HG03060 (cell line): ENCODE measurements at regions not wholly inside any gene's neighbourhood (a gene's known extent, or its start where the extent isn't known, plus 50 kb on each side); places are given as distances from the start of the nearest gene placed in this dataset.

ENCODE experiments used
- ATAC-seq: cut with Tn5 transposase; IDR thresholded peaks from one replicate; pipeline ENCODE4 v1.9.1; 2021; ENCODE audit warnings: low read depth, moderate number of reproducible peaks; ENCODE audit not compliant: unreplicated experiment

DNA sequence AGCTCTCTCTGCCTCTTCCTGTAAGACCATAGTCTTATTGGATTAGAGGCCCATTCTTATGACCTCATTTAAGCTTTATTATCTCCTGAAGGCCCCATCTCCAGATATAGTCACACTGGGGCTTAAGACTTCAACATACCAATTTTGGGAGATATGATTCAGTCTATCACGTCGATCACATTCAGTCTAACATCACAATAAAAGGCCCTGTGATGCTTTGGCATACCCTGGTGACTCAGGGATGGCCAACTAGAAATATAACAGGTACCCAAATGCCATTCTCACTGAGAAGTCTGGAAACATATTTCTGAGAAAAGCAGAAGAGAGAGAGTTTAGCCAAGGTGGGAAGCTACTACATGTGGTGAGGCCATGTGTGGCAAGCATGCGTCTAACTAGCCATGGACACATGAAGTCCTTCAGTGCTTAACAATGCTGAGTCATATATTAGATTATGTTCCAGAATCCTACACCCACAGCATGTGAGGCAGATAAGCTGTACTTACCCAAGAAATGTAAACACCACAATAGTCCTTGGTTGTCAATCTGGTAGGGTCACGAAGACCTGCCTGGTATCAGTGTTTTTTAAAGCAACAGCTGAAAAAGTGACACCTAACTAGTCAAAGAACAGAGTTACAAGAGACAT is 485.1 kb downstream of the FOXO1 start:
- no peak for ATAC-seq

DNA sequence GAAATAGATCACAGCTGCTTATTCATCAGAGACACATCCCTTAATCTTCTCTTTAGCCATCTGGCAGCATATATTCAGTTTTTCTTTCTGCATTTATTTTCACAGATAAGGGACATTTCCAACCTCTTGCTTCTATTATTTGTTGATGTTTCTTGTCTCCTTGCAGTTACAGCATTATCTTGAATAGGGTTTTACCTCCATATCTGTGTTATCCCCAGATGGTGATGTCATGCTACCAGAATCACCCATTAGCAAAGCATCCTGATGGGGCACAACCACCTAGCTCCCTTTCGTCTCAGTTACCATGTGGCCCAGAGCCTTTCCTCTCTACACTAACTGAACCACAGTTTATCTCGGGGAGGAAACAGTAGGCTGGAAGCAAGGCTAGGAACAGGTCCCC is 483.9 kb downstream of the FOXO1 start:
- no peak for ATAC-seq

DNA sequence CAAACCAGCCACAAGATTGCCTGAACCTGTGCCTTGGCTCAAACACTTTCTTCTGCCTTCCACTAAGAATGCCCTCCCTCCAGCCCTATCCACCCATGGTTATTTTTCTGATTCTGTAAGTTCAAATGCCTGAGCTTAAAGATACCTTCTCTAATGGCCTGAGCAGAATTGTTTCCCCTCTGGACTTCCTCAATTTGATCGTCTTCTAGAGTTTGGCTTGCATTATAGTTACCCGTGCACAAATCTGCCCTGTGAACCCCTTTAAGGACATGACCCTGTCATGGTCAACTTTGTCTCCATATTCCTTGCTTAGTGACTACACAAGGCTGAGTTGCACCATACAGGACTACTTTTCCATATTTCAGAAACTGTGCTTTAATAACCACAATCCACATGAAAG is 481.0 kb downstream of the FOXO1 start:
- no peak for ATAC-seq

DNA sequence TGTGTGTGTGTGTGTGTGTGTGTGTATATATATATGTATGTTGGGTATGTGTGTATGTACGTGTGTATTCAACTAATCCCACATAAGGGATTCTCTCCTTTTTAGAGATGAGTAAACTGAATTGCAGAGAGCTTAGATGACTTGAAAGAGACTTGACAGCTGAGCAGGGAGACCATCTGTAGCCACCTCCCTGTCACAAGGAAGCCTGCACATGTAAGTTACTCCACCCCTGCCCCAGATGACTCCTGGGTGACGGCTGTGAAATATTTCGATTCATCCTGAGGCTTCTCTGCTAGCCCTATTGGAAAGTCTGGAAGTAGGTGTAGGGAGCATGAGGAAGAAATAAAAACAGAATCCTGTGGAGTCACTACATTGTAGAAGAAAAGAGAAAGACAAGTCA is 480.4 kb downstream of the FOXO1 start:
- ATAC-seq: no peak

DNA sequence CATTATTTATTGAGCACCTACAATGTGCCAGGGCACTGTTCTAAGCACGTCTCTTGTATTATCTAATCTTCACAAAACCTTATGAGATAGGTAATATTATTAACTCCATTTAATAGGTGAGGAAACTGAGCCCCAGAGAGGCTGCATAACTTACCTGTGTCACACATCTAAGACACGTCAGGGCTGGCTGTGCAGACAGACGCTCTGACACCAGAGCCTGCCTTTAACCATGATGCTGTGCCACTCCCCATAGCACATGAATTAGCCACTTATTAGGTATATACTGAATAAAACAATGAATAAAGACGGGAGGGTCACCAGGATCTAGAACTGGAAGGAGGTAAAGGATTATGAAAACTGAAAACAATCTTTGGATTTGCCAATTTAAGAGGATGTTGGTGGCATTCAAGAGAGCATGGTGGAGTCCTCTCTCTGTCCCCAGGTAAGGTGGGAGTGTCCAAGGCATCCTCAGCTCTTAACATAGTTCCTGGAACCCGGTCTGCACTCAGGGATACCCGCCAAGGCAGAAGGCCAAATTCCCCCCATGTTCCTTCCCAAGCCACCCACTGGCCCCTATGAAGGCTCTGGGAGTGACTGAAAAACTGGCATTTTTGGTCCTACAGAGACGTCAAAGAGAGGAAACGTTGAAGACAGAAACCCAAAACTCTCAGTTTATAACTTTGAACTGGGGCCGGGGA is 479.7 kb downstream of the FOXO1 start:
- no peak for ATAC-seq

DNA sequence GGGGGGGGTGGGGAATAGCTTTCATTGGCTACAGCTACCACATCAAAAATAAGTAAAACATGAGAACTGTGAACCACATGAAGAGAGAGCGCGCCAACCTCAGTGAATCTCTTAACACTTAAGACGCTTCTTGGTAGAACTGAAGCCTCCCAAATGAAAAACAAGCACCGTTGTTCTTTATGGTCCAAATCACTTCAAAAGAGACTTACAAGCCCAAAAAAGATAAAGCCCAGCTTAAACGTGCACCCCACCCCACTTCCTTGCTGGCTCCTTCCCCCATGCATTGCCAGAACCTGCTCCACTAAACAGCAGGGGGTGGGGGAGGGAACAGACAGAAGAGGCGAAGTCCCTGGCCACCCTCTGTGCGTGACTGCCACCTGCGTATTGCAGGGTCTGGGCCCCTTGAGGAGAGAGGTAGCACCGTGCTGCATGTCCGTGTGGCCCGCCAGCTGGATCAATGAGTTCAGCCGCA is 479.1 kb downstream of the FOXO1 start:
- no peak for ATAC-seq

DNA sequence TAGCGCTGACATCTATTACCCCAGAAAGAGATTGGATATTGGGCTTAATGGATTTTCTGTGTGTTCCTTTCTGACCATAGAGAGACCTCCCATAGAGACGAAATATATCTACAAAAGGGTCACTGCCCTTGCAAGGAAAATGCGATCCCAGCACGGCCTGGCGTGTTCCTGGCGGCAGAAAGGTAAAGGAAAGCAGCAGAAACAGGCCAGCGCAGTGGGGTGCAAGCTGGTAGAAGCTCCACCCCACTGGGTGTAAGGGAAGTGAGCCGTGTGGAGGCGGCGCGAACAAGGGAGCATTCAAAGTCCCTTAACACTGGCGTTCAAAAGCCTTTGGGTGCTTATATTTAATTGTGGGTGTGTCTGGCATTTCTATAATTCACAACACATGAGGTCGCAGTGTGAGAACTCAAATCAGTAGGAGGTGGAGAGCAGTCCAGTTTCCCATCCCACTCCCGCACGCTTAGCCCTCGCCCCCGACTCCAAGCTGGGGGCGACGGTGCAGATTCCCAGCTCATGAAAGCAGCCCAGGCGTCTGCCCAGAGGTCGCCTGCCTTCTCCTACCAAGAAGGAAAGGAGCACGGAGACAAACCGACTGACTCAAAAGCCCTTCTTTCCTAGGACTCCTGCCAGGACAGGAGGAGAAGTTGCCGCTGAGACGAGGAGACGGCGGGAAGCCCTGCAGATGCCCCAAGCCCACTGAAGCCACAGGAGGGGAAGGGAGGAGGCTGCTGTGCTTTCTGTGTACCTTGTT is 478.4 kb downstream of the FOXO1 start:
- ATAC-seq: no peak

DNA sequence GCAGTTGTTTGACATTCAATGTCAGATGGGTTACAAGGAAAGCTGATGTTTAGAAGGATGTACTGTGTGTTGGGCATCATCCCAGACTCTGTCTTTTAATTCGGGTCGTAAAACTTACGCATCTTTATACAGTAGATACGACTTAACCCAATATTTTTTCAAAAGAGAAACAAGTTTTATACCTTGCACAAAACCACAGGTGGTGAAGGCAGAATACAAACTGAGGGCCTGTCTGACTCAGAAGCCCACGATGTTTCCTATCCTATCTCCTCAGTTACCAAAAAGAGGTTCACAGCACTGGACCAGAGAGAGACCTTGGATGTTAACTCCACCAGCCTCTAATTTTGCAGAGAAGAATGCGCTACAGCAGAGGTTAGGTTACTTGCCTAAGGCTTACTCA is 477.0 kb downstream of the FOXO1 start:
- no peak for ATAC-seq

DNA sequence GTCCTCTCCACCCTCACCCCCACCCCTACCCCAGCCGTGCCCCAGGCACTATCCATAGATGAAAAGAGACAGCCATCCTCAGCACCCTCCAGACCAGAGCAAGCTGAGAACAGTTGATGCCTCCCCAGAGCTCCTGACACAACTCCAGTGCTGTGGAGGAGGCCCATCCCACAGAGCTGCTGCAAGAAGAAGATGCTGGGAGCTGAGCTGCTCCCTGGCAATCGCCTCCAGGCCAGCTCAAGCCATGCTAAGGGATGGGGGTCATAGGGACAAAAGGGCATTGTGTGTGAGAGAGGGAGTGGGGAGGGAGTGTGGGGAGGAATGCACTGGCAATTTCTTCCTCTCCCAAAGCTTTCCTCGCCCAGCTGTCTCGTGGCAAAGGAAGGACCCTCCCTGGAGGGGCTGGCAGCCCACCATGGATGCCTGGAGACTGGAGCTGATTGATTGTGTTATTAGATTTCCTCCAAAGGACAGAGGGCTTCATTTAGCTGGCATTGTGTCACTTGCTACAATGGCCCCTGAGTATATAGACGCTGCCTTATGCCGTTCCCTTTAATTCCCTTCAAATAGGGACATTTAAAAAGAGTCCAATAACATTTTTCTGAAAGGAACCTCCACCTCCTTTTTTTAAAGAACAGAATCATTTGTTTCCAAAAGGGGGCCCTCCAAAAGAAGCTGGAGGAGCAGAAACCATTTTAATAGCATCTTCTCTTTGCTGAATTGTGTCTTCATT is 476.4 kb downstream of the FOXO1 start:
- no peak for ATAC-seq

DNA sequence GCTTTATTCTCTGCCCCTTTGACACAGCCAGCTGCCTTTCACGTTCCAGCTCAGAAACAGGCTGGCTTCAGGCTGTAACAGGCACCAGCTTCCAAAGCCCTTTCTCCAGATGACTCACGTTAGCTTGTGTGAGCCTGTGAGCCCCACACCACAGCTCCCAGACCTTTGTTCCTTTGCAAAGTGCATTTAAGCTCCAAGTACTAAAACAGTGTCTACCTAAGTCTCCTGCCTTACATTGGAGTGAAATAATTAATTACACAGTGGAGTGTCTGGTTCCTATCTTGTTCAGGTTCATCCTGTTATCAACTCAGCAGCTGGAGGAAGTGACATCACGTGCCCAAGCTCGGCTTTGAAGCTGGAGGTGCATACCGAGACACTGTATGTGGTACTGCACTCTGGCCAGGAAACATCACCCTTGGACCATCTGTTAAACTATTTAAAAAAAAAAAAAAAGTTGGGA is 475.8 kb downstream of the FOXO1 start:
- ATAC-seq: no peak

DNA sequence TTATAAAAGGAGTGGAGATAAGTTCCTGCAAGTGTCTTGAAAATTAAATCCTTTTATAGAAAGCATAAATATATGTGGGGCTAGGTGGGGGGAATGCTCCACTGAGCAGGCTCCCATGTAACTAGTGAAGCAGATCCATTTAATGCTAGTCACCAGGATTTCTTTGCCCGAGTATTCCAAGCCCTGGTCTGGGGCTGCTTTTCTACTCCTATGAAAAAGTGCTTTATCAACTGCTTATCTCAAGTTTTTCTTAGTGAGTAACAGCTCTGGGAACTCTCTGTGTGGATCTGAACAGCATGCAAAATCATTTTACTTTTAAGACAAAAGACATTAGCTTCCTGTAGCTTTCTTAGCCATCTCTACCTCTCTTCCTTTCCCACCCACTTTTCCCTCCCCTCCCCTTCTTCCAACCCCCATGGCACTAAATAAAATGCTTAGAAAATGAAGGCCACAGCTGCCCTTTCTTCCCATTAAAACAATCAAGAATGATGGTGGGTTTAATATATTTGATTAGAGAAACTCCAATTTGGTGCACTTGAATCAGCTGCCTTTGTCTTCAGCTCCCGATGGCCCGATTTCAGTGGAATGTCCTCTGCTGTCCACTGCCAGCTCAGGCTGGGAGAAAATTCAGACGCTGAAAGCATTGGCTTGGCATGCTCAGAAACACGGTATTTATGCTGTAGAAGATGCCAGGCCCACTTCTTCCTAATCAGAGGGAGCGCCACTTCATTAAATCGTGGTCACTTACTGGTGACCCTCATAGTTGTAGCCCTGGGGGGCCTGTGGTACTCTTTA is 475.1 kb downstream of the FOXO1 start:
- no peak for ATAC-seq

DNA sequence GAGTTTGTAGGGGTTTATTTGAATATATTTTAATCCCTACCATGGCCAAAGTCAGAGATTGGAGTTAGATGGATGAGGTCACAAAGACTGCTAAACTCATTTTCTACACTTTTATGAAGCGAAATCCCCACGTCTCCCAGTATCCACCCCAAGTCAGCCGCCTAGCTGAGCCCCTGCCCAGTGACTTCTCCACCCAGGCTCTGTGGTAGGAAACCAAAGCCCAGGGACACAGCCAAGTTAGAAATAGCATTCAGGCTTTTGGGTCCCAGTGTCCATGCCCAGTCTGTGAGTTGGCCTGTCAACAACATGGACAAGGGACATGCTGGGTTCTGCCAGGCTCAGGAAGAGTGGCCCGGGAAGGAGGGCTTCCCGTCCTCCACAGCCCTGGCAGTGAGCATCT is 474.0 kb downstream of the FOXO1 start:
- no peak for ATAC-seq

DNA sequence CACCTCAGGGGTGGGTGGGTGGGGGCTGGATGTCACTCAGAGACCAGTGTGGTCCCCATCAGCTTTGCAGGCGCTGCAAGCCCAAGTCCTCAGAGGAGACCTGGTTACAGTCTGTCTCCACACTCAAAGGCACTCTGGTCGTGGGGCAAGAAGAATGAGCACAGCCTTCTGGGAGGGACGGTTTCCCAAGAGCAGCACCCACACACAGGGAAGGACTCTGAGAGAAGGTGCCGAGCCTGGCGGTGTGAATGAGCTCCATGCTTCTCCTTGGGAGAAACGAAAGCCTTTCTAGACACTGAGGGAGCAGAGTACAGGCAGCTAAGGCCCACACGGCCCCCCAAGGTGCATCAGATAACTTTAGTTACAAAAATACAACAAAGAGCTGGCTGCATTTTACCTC is 473.6 kb downstream of the FOXO1 start:
- ATAC-seq: no peak

DNA sequence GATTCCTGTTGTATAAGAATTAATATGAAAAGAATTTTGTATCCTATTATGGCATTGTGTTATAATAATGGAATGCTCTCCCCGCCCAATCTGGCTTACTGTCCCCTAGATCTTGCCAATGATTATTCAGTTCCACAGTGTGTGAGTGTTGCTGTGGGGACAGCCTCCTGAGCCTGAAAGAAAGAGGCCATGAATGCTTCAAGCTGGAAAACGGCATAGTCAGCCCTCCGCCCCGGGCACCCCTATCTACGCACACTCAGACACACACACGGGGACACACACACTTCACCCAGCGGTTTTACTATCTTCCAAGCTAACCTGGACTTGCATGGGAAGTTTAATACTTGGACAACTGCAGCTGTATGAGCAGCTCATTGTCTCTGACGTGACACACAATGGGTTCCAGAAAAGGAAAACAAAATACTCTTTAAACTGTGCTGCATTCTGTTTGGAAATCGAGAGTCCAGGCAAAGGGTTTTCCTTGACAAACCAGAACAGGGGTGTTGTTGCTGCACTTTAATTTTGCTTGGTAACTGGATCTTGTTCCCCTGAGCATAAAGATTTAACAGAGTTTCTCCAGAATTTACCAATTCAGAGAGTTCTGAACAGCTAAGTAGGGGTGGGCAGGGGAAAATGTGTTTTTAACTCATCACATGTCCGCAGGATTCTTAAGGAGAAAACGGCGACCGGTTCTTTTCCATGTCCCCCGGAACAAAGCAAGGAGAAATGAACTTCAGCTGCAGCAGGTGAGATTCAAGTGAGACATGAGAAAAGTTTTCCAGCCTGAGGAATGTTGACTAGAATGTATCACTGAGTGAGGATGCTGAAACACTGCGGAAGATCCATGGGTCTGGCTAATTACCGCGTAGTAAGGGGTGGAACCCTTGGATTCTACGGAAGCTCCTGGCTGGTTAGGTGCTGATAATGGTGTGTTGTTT is 472.9 kb downstream of the FOXO1 start:
- no peak for ATAC-seq

DNA sequence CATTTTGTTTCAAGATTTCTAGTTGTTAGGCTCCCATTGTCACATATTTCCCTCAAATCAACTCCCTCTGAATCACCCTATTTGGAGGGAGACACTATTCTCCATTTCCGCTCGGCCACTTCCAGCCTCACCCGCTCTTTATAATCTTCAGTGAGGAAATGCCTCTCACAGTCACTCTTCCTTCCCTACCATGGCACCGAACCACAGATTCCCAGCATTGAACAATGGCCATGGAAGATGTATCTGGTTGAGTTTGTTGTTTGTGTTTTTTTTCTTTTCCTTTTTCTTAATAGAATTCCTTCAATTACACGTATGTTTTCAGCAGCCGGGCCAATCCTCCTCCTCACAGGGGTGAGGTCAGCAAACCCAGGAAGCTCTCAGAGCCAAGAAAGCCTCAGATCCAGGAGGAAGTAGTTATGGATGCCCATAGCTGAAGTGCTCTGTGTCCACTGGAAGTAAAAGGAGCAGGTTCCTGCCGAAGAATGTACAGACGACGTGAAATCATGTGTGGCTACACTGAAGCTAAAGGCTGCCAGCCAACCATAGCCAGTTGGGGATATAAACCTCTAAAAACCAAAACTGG is 472.1 kb downstream of the FOXO1 start:
- ATAC-seq: no peak

DNA sequence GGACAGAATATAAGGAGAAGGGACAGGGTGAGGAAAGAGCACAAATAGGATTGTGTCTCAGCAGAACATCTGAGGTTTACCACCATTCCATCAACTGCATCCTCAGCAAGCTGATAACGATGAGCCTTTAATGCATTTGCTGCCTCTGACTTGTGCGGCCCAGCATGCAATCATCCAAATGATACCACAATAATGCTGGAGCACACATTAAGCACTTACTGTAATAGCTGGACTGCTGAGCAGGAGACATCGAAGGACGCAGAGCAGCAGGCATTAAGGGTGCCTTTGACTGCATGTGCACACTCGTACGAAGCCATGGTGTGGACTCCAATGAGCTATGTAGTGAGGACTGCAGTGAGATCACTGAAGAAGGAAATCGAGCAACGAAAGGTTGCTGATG is 469.4 kb downstream of the FOXO1 start:
- no peak for ATAC-seq

DNA sequence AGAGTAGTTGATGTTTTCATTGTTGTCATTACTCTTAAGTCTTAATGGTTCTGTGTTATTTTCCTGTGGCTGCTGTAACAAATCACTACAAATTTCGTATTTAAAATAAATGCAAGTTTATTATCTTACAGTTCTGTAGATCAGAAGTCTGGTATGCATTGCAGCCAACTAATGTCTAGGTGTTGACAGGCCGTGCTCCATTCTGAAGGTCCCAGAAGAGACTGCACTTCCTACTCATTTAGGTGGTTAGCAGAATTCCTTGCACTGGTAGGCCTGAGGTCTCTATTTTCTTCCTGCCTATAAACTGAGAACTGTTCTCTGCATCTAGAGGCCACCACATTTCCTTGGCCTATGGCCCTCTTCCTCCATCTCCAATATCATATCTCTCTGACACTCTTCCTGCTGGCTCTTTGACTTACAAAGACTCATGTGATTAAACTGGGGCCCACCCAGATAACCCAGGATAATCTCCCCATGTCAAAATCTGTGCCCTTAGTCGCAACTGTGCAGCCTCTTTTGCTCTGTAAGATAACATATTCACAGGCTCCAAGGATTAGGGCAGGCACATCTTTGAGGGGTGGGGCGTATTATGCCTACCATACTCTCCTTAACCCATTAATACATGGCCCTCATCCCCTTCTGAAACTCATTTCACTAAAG is 468.4 kb downstream of the FOXO1 start:
- ATAC-seq: no peak

DNA sequence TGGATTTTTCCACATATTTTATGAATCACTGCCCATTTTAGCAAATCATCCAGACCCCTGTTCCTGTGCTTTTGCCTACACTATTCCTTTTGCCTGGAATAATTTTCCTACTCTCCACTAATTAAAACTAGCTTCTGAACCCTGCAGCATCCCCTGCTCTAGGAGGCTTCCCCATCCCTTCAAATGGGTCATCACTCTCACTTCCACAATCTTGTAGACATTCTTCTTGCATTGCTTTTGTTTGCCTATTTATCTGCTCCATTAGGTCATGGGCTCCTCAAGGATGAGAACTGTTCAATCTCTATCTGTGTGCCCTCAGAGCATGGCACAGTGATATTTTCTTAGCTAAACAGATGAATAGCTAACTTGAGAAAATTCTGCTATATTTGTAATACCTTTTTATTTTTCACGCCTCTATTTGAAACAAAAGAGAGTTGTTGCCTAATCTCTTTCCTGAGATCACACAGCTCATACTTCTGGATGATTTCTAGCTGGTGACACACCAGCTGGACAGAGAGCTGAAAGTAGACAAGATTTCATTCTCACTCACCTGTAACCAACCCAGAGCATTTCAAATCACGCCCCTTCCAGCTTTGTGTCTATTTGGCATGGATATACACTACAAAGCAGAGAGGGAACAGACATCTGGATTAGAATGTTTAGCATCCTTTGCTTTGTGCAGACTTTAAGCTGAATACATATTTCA is 466.0 kb downstream of the FOXO1 start:
- no peak for ATAC-seq
